GM19035 (cell line): ENCODE measurements at regions not wholly inside any gene's neighbourhood (a gene's known extent, or its start where the extent isn't known, plus 50 kb on each side); places are given as distances from the start of the nearest gene placed in this dataset.
"Not testable (repeated sequence)": the region's sequence is repeated elsewhere in the genome, so short reads cannot be mapped to it uniquely, and the experiment has no call there.

Experiments
- ATAC-seq: cut with Tn5 transposase; IDR thresholded peaks from one replicate; pipeline ENCODE4 v1.9.1; 2021; ENCODE audit not compliant: unreplicated experiment

GRCh38 chr11:90512846-90513245 lies 290.0 kb upstream of the CHORDC1 start:
- peak; percentile 73 for ATAC-seq

DNA sequence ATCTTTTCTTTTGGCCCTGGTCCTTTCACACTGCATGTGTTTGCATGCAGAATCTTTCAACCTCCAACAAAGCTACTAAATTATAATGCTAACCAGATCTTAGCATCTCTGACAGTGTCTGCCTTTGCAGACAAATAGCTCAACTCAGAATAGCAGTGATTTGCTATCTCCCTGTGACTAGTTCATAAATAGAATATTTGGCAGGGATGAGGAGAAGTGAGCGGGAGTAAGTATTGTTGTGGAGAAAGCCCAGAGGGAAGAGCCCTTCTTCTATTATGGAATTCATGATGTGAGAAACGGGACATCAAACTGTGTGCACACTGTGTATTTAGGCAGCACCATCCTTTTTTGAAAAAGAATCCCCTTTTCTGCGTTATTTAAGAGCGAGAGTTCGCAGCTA lies 288.0 kb upstream of the CHORDC1 start:
- ATAC-seq: no peak

DNA sequence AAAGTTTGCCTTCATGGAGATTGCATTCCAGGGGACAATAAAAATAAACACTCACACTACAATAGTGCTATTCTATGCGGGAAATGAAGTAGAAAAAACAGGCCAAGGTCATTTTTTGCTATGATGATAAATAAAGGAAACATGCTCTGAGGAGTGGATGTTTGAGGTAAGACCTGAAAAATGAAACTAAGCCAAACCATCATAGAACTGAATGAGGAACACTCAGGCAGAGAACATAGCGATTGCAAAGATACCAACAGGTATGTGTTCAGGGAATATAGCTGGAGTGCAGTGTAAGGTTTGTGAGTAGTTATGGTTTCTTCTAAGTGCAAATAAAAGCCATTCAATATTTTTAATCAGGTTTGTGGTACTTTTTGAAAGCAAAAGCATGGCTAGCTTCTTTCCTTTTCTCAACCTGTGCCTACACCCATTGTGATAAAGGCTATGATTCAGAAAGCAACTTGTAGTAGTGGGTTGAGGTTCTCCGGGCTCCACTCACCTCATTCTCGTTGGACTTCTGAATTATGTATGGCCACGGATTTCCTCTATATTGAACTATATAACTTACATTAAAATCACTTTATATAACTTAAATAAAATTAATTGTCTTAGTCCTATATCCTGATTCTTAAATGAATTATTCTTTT lies 278.2 kb upstream of the CHORDC1 start:
- no peak for ATAC-seq

DNA sequence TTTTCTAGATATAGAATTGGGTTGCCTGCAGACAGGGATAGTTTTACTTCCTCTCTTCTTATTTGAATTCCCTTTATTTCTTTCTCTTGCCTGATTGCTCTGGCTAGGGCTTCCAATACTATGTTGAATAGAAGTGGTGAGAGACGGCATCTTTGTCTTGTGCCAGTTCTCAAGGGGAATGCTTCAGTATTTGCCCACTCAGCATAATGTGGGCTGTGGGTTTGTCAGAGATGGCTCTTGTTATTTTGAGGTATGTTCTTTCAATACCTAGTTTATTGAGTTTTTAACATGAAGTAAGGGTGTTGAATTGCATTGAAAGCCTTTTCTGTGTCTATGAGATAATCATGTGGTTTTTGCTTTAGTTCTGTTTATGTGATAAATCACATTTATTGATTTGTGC lies 273.9 kb upstream of the CHORDC1 start:
- no peak for ATAC-seq

DNA sequence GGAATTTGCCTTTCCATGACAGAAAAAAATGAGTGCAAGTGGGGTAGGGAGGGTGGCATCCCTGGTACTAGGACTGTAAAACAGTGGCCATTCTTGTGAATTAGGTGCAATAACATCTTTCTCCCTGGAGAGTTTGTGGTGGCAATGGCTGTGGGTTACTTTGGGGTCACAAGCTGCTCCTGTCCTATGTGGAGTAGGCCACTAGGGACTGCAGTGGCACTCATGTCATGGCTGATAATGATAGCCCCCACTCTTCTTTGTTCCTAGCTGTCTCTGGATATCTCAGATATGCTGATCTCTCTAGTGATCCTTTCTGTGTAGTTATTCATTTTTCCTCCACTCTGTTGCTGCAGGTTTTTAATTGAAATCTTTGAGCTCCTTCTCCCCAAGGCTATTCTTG lies 270.5 kb upstream of the CHORDC1 start:
- no peak for ATAC-seq

GRCh38 chr11:90491466-90491865 lies 268.6 kb upstream of the CHORDC1 start:
- no peak for ATAC-seq

- peak; percentile 51 for ATAC-seq
Measured at GRCh38 chr11:90476442-90477007, 253.7 kb upstream of the CHORDC1 start.

- no peak for ATAC-seq
Measured at GRCh38 chr11:90468923-90469322, 246.1 kb upstream of the CHORDC1 start.

DNA sequence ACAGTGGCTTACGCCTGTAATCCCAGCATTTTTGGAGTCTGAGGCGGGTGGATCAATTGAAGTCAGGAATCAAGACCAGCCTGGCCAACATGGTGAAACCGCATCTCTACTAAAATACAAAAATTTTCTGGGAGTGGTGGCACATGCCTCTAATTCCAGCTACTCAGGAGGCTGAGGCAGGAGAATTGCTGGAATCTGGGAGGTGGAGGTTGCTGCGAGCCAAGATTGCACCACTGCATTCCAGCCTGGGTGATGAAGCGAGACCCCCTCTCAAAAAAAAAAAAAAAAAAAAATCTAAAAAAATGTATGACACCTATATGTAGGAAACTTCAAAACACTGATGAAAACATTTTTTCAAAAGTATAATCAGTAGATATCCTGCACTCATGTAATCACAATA lies 242.7 kb upstream of the CHORDC1 start:
- no peak for ATAC-seq

DNA sequence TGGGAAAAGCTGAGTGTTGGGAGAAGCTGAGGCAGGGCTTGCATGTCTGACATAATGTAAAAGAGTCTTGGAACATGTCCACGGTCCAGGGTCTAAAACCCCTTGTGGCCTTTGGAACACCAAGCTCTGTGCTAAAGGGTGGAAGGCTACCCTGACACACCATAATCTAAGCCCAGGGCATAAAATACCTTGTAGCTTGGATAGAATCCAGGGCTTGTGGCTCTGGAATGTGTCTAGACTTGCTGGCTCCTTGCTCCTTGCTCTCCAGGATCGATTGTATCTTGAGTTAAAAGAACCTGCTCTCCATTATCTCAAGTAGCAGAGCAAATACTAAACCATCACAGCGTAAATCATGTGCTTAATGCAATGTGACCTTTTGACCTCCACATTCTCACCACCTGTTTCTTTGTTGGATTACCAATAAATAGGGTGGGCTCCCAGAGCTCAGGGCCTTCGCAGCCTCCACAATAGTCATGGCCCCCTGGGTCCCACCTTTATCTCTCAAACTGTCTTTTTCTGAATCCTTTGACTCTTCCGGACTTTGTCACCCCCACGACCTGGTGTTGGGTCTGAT lies 232.6 kb upstream of the CHORDC1 start:
- ATAC-seq: not testable (repeated sequence)

- ATAC-seq: no peak
Measured at GRCh38 chr11:90453525-90453924, 230.7 kb upstream of the CHORDC1 start.

- no peak for ATAC-seq
Measured at GRCh38 chr11:90449606-90450005, 226.8 kb upstream of the CHORDC1 start.

DNA sequence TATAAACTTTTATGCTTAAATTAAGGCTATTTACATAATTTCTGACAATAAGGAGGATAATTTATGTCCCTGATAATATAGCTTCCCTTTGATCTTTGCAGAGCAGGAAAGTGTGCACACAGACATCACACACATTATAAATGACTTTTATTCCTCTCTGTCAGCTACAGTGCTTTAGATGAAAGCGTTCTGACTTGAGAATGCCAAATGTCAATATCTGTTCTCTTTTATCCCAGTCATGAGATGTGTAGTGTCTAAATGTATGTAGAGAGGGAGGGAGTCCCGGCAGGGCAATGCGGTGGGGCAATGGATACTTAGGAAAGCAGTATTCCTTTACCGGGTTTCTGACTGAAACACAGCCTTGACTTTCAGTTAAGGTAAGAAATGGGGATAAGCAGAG lies 225.4 kb upstream of the CHORDC1 start:
- ATAC-seq: no peak

DNA sequence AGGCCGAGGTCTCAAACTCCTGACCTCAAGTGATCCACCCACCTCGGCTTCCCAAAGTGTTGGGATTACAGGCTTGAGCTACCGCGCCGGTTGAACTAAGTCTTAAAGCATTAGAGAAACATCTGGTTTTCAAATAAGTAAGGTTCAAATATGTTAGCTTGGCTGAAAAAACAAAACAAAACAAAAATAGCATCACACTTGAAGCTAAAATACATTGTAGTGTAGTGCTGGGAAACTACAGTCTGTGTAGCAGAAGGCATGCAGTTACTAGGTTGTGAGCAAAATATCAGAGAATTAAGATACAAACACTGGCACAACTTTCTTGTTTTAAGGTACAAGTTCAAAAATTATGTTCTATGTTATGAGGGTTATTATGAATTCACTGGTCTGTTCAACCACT lies 224.8 kb upstream of the CHORDC1 start:
- ATAC-seq: no peak

GRCh38 chr11:90446207-90446606 lies 223.4 kb upstream of the CHORDC1 start:
- ATAC-seq: no peak

- no peak for ATAC-seq
Measured at GRCh38 chr11:90438069-90438468, 215.2 kb upstream of the CHORDC1 start.

GRCh38 chr11:90434858-90435257 lies 212.0 kb upstream of the CHORDC1 start:
- ATAC-seq: no peak

DNA sequence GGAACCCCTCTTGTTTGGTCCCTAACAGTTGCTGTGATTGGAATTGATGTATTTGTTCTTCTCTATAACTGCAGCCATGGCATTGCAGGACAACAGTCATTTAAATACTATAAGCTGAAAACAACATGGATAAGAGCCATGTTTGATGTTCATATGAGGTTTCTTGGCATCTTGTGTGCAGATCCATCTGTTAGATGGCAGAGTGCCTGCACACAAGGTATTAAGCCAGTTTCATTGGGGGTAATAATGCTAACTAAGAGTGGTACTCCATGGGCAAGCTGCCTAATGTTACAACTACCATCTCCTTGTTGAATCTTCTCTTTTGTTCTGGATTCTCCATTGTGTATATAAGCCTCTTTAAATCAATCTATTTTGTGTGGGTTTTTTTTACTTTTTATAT lies 206.0 kb upstream of the CHORDC1 start:
- ATAC-seq: no peak

GRCh38 chr11:90426442-90426841 lies 203.6 kb upstream of the CHORDC1 start:
- no peak for ATAC-seq

GRCh38 chr11:90423378-90423777 lies 200.5 kb upstream of the CHORDC1 start:
- no peak for ATAC-seq

DNA sequence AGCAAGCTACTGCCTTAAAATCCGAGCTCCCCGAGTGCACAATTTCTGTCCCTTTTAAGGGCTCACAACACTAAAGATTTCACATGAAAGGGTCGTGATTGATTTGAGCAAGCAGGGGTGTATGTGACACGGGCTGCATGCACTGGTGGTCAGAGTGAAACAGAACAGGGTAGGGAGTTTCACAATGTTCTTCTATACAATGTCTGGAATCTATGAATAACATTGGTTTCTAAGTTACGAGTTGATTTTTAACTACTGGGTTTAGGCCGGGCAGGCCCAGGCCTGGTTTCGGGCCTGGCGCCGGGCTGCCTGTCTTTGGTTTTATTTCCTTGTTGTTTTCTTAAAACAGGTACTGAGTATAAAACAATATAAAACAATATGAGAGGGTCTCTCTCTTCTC lies 199.9 kb upstream of the CHORDC1 start:
- ATAC-seq: not testable (repeated sequence)

DNA sequence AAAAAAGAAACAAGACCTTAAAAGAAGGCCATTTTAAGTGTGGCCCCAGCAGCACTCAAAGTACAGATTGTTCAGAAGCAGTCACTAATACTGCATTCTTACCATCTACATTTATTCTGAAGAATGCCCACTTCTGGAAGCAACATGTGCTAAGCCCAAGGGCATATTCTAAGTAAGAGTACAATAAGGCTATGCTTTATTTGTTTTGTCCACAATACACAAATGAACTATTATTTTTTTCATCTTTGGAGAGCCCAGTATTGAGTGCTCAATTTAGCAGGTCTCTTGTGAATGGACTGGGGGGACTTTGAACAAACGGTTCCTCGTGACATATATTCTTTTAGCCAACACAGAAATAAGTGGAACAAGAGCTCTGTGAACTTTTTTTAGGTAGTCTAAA lies 191.4 kb upstream of the CHORDC1 start:
- no peak for ATAC-seq

GRCh38 chr11:90407350-90407749 lies 184.5 kb upstream of the CHORDC1 start:
- ATAC-seq: no peak
